HG02884 (cell line): ENCODE measurements at regions not wholly inside any gene's neighbourhood (a gene's known extent, or its start where the extent isn't known, plus 50 kb on each side); places are given as distances from the start of the nearest gene placed in this dataset.

Source experiments
- ATAC-seq: cut with Tn5 transposase; IDR thresholded peaks from one replicate; pipeline ENCODE4 v1.9.1; 2021; ENCODE audit warnings: mild to moderate bottlenecking, moderate library complexity; ENCODE audit not compliant: unreplicated experiment

DNA sequence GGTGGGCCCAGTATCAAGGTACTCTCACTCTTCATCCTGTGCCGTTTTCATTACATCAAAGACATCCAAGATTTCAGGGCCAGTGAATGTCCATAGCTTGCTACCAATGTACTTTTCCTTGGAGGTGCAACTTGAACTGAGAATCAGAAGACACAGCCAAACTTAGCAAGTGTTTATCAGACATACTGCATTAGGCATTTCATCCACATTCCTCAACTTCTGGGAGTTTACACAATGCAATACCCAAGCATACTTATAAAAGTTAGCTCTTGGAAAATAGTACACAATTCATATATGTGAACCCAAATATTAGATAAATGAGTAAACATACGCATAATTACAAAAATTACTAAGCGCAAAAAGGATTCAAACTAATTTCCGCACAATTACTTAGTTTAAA, 216.3 kb upstream of the RHOBTB1 start:
- no peak for ATAC-seq

DNA sequence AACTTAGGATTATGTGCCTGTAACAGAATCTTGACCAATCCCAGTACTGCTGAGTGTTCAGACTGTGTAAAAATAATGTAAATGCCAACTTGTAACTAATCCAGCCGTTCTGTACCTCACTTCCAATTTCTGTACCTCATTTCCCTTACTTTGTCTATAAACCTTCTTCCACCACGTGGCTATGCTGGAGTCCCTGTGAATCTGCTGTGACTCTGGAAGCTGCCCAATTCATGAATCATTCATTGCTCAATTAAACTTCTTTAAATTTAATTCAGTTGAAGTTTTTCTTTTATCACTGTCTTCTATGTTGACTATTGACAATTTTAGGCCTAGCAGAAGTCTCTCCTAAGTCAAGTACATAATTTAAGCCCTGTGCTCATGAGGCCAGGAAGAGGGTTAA, 215.3 kb upstream of the RHOBTB1 start:
- ATAC-seq, result no peak

DNA sequence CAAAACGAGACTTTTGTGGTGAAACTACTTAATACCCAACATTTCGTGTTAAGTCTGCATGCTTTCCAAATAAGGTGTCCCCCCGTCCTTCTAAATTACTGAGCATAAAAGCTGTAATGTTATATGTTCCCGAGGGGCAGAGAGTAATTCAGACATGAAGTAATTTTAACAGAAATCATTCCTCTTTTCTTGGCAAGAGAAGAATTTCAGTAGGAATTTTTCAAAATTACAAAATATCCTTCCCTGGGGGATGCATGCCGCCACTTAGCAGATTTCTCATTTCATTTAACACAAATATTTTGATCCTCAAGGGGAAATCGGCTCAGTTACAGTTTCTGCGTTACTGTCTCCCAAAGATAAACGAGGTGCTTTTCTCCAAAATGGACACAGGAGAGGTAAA, 213.2 kb upstream of the RHOBTB1 start:
- no peak for ATAC-seq

DNA sequence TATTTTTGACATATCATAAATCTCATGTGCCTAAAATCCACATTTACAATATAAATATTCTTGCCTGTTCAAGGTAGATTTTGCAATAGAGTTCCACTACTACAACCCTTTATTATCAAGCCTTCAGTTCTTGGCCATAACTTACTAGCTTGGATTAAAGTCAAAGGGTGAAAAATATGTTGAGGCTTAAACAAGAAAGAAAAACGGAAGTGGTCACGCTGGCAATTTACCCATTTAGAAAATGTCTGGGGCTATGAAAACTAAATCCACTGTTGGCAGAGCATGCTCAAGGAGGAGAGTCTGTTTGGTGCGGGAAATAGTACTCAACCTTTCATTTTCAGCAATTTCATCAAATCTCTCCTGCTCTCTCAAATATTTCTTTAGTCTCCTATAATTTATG, 209.8 kb upstream of the RHOBTB1 start:
- ATAC-seq, result no peak

DNA sequence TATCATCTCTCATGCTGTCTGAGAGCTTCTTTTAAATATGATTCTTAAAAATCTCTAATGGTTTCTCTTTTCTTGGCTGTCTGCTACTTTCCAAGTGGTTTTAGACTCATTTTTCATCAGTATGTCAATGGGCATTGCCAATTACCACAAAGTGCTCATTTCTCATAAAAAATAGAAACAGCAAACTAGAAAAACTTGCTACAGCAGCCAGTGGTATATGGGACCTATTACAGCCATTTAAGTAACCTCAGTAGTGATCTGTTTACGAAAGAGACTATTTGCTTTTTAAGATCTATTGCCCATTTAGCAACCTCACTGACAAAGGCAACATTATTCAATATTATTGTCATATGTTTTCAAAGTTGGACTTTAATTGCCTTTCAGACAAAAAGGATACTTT, 207.1 kb upstream of the RHOBTB1 start:
- ATAC-seq, result no peak

DNA sequence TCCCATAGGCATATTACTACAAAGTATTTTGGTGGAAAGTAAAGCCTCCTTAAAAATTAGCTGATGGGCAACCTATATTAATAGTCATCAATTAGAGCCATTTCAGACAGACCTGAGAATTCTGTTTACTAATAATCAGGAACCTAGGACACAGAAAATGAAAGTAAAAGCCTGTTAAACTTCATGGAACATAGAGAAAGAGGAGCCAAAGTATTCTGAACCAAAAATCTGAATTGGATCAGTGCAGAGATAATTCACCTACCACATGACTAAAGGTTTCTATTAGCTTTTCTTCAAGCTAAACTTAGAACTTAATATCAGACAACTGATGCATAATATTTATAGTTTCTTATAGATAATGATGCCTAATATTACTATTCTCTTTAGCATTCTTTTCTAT, 204.5 kb upstream of the RHOBTB1 start:
- no peak for ATAC-seq

DNA sequence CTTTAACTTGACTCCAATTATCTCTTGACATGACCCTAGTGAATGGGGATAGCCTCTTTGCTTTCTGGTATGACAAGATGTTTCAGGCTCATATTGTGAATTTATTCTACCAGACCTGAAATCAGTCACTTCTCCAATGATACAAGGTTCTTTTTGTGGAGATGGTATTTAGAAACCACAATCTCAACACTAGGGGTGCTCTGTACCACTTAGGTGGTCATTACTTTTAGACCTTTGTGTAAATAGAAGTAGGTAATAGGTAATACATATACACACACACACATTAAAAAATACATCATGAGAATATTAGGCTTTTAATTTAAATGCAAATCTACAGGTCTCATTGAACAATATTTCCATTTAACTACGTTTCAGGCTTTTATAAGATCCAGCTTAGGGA, 199.0 kb upstream of the RHOBTB1 start:
- no peak for ATAC-seq

DNA sequence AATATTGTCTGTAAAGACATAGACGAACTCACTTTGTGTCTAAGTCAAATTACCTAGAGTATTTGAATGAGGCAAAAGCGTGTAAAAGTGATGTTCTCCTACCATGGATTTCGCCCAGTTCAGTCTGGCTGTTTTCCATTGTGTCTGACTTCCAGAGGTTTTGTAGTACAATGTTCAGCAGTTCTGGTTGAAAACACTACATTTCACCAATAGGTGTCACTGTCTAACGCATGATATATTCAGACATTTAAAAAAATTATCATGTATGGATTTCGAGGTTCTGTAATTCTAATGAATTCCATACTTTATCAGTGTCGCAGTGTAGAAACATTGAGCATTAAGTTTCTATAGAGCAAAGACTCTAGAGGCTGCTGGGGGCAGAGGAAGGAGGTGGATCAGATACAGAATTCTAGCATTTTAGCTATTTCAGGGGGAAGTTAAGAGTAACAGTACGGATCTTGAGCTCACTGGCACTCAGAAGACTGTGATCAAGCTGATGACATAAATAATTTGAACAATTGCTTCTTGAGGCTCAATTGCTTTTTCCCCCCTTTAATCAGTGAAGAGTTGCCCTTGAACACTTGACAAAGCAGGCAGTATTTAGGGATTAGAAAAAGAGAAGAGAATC, 196.9 kb upstream of the RHOBTB1 start:
- no peak for ATAC-seq

DNA sequence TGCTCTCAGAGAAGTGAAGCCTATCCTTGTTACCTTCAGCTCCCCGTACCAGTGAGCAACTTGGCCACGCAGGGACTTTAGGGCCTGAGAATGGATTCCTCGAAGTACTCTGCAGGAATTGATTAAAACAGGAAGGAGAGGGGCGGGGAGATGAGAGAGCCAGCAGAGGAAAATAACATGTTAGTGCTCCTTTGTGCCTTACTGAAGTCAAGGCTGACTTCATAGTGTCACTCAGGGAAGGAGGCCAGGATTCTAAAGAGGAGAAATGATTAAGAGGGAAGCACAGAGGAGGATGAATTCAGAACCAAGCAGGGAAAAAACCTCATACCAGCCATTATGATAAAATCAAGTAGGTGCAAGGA, 195.6 kb upstream of the RHOBTB1 start:
- ATAC-seq, result no peak

DNA sequence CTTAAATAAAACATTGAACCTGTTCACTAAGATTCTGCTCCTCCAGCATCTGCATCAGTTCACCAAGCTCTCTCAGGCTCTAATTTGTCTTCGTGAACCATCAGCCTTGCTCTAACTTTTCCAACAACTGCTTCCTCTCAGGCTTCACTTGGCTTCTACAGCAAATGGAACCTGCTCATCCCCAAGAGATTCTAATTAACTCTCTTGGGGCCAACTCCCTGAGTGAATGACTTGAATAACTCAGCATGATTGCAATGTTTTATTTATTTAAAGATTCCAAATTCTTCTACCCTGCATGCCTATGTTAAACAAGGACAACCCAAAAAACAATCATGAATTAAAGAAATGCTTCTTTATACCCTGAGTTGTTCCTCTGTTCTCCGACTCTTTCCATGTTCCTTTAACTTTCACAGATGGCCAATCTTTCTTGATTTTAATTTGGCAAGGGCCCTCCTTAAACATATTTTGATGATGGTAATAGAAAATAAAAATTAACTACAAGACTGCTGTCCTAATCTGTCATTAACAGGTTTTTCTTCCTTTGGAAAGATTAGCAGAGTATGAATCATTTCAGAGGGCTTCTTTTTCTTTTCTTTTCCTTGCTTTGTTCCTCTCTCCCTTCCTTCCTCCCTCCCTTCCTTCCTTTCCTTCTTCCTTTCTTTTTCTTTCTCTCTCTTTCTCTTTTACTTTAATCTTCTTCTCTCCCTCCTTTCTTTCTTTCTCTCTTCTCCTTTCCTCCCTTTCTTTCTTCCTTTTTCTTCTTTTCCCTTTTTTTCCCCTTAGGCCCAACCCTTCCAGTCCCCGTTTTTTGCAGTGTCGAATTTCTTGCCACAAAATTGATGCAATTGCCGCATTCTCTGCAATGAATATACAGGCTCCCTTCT, 195.0 kb upstream of the RHOBTB1 start:
- no peak for ATAC-seq

DNA sequence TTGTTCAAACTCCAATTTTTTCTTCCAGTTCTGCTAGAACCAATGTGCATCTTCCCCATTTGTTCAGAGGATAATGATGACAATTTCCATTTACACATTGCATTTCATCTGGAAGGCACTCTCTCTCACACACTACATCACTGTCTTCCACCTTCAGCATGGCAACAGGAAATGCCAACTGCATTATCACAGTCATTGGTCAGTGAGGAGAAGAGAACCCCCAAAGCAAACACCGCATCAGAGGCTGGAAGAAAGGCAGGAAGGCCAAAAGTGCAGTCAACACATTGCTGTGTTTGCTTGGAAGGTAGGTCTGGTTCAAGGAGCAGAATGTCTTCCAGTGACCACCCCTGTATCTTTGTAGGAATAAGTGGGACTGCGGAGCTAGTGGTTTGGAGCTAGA, 192.2 kb upstream of the RHOBTB1 start:
- ATAC-seq, result no peak

DNA sequence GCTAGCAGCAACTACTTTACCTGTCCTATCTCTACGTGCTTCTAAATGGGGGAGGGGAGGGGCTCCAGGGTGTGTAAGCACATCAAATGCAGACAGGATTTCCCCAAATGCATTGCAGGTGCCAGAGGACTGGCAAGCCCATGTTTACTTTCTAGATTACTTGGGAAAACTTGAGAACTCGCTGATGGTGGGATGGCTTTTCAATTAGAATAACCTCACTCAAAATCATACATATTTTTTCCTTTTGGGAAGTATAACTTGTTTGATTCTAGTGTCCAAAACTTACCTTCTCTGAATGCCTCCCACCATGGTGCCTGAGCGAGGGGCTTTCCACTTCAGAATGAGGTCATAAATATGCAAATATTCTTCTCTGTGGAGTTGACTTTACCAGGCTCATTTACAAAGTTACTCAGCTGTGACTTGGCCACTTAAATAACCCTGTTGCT, 191.3 kb upstream of the RHOBTB1 start:
- peak; percentile 96 for ATAC-seq

DNA sequence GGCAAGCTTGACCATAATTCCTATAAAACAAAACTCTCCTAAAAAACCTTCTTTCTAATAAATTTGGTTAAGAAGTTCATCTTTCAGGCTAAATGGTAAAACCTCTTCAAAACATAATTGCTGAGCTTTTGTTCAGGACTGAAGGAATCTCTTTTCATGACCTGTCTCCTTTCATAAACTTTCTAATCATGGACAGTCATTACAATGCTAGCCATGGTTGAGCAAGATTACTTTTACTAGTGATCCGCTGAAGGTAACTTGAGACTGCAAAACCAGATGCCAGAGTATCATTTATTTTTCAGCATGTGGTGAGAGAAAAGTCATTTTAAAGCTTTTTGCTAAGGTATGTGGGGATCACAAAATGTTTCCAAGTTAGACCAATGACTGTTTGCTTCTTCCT, 186.4 kb upstream of the RHOBTB1 start:
- no peak for ATAC-seq

DNA sequence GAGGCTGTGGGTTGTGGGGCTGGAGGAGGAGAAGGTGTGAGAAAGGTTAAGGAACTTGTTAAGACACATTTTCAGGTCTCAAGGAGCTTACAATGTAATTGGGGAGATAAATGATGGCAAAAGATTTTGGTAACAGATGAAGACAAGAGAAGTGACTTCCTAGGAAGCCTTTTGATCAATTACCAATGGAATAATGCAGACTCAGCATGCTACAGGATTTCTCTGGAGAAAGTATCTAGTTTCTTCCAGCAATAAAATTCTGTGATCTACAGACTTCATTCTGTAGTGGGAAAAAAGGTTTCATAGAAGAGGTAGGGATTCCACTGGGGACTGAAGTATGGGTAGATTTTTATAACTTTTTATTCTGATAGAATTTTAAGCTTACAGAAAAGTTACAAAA, 184.2 kb upstream of the RHOBTB1 start:
- ATAC-seq, result no peak

DNA sequence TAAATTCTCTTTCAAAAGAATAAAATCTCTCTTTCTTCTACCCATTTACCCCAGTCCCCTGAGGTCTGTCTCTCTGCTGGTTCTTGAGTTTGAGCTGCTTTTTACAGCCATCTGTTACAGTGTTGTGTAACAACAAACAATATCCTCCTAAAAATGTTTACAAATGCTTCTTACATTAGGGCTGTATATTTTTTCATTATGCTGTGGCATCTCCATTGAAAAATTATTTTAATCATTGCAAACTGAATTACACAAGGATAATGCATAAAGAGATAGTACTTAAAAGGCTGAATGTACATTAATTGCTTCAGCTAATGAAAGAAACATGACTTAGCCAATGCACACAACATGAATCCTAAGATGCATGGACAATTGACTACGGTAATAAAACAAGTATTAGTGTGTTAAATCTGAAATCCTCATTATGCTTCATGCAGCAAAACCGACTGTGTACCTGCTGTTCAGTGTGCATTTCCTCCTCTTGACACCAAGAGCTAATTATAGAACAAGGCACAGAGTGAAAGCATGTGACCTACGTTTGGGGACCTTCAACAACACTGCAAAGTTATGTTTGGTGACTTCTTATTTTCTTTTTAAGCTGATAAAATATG, 181.7 kb upstream of the RHOBTB1 start:
- ATAC-seq, result peak; percentile 78

DNA sequence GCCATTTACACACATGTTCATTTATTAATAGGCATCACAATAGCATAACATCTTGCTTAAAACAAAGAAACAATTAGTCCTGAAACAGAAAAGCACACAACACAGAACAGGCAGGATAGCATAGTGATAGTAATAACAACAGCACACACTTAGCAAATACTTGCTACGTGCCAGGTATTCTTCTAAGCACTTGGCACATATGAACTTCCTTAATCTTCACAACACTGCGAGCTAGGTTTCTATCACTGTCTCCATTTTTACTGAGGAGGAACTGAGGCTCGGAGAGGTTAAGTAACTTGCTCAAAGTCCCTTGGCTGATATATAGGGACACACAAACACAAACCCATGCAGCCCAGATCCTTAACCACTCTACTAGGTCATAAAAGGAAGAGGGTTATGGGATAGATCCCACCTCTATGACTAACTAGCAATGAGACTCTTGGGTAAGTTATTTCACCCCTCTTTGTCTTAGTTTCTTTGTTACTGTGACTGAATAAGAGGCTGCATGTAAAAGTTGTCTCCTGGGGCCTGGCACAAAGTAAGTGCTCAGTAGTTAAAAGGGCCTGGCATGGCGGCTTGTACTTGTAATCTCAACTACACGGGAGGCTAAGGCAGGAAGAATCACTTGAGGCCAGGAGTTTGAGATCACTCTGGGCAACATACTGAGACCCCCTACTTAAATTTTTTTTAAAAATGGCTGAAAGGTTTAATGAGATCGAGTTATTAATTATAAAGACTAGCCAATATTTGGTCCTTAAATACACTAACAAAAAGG, 181.0 kb upstream of the RHOBTB1 start:
- no peak for ATAC-seq

DNA sequence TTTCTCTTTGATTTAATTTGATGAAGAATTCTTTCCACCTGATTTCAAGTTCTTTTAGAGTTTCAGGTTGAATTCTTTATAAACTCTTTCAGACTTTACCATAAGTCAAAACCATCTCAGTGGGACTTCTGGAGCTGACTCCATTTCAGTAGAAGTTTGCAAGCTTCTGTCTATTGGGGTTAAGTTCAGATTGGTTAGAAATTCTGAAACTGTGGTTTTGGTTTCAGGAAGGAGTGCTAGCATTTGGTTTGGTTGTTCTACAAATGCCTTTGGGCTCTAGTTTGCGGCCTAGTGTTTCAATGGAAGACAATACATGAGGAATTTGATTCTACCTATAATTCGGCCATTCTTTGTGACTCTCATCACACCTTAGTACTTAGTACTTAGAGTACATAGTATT, 176.8 kb upstream of the RHOBTB1 start:
- peak; percentile 81 for ATAC-seq

DNA sequence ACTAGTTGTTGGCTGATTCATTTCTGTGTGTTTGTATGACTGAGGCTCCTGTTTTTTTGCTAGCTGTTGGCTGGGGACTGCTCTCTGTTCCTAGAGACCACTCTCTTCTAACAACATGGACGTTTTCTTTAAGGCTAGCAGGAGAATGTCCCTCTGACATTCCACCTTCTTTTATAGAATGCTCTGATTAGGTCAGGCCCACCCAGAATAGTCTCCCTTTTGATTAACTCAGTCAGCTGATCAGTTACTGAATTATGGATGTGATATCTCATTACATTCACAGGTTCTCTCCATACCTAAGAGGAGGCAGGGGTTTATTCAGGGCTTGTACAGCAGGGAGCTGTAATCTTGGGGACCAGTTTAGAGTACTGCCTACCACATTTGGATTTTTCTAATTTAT, 175.6 kb upstream of the RHOBTB1 start:
- no peak for ATAC-seq

DNA sequence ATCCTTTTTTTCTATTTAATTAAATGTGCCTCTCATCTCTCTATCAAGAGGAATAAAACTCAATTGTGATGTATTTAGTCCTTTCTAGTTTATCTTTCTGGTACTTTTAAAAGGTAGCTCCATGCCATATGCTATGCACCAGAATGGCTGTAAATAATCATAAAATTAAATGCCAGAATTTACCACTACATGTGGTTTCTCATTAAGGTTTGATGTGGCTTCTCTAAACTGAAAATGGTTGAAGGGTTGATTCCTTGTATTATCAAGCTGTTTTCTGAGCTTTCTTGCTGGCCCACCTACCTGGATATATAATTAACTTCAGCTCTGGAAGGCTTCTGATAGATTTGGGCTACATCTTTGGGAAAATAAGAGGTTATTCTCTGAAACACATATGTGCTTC, 171.9 kb upstream of the RHOBTB1 start:
- no peak for ATAC-seq

DNA sequence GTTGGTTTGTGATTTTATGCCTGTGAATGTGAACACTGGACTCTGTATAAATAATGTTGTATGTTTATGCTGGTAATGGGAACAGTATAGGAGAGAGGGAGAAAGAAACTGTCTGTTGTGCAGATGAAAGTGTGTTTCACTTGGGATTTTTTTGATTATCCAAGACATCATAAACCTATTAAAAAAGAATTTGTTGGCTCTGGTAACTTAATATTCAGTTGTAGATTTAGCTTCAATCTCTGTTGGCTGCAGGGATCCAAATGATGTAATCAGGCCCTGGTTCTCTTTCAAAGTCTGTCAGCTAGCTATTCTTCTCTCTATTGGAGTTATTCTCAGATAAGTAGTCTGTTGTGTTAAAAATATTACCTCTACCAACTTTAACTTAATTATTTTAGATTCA, 168.8 kb upstream of the RHOBTB1 start:
- ATAC-seq, result no peak

DNA sequence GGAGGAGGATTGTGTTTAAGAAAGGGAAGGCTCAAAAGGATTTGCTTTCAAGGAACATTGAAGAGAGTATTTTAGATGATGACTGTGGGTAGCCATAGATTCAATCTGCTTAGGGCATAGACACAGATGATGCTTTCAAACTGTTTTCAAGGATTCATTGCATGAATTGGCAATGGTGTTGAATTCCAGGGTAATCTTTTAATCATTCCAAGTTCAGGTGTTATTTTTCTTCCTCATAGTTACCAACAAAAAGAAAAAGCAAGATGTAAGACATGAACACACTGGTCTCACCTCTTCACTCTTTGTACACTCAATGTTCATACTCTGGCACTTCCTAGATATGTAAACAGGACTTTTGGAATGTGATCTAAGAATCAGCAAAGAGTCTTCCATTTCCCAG, 167.0 kb upstream of the RHOBTB1 start:
- no peak for ATAC-seq
